ENCODE measurements at regions not wholly inside any gene's neighbourhood (a gene's known extent, or its start where the extent isn't known, plus 50 kb on each side); places are given as distances from the start of the nearest gene placed in this dataset.

GRCh38 chr9:99400184-99400731 is 178.2 kb downstream of the SEC61B start:
- Mint-ChIP-seq H3K4me3 (ENCODE audit: low read depth, unreplicated experiment) (no peak overlapping the region), H3K27me3 (ENCODE audit: unreplicated experiment) (peaks cover 39% of the 10 kb centered on the region), H3K9me3 (ENCODE audit: low read depth, unreplicated experiment) (no peaks in the 10 kb centered on the region), H3K4me1 (ENCODE audit: low read depth, unreplicated experiment) (no peaks in the 10 kb centered on the region), H3K27ac (ENCODE audit: unreplicated experiment) (no peak overlapping the region), H3K36me3 (ENCODE audit: insufficient read depth, unreplicated experiment) (no peaks in the 10 kb centered on the region)
- BruUV-seq (replicated peaks) = no TSS peak
- intact Hi-C loops (cut with micrococcal nuclease; ENCODE audit: unreplicated experiment) = no loop called here
- CTCF ChIA-PET = no interaction called here
- TF ChIP-seq CTCF (IDR thresholded peaks at IDR 0.05; ENCODE audit: unreplicated experiment) = no peak
- DNase-seq = no peak

- Mint-ChIP-seq H3K9me3 (ENCODE audit: low read depth, unreplicated experiment) (no peaks in the 10 kb centered on the region), H3K27me3 (ENCODE audit: unreplicated experiment) (peaks cover 39% of the 10 kb centered on the region), H3K4me3 (ENCODE audit: low read depth, unreplicated experiment) (no peak overlapping the region), H3K4me1 (ENCODE audit: low read depth, unreplicated experiment) (no peaks in the 10 kb centered on the region), H3K36me3 (ENCODE audit: insufficient read depth, unreplicated experiment) (no peaks in the 10 kb centered on the region), H3K27ac (ENCODE audit: unreplicated experiment) (no peak overlapping the region)
- intact Hi-C loops (cut with micrococcal nuclease; ENCODE audit: unreplicated experiment) = no loop called here
- no peak for DNase-seq
- no TSS peak for BruUV-seq (replicated peaks)
- CTCF ChIA-PET = no interaction called here
- TF ChIP-seq CTCF (IDR thresholded peaks at IDR 0.05; ENCODE audit: unreplicated experiment) = no peak
Observed at GRCh38 chr9:99401680-99402504, 179.8 kb downstream of the SEC61B start.

- intact Hi-C loops (cut with micrococcal nuclease; ENCODE audit: unreplicated experiment) = no loop called here
- no peak for TF ChIP-seq CTCF (IDR thresholded peaks at IDR 0.05; ENCODE audit: unreplicated experiment)
- no peak for DNase-seq
- Mint-ChIP-seq H3K4me1 (ENCODE audit: low read depth, unreplicated experiment) (no peaks in the 10 kb centered on the region), H3K9me3 (ENCODE audit: low read depth, unreplicated experiment) (no peaks in the 10 kb centered on the region), H3K4me3 (ENCODE audit: low read depth, unreplicated experiment) (no peak overlapping the region), H3K27ac (ENCODE audit: unreplicated experiment) (no peak overlapping the region), H3K27me3 (ENCODE audit: unreplicated experiment) (peaks cover 39% of the 10 kb centered on the region), H3K36me3 (ENCODE audit: insufficient read depth, unreplicated experiment) (no peaks in the 10 kb centered on the region)
- BruUV-seq (replicated peaks) = no TSS peak
- CTCF ChIA-PET = no interaction called here
Observed at GRCh38 chr9:99403371-99403770, 181.3 kb downstream of the SEC61B start.

GRCh38 chr9:99405359-99405758 is 183.3 kb downstream of the SEC61B start:
- no peak for TF ChIP-seq CTCF (IDR thresholded peaks at IDR 0.05; ENCODE audit: unreplicated experiment)
- peaks cover 39% of the 10 kb centered on the region for H3K27me3 Mint-ChIP-seq (ENCODE audit: unreplicated experiment)
- H3K36me3 Mint-ChIP-seq (ENCODE audit: insufficient read depth, unreplicated experiment) = no peaks in the 10 kb centered on the region
- CTCF ChIA-PET = no interaction called here
- no peaks in the 10 kb centered on the region for H3K4me1 Mint-ChIP-seq (ENCODE audit: low read depth, unreplicated experiment)
- DNase-seq = no peak
- H3K4me3 Mint-ChIP-seq (ENCODE audit: low read depth, unreplicated experiment) = no peak overlapping the region
- no peak overlapping the region for H3K27ac Mint-ChIP-seq (ENCODE audit: unreplicated experiment)
- BruUV-seq (replicated peaks) = no TSS peak
- H3K9me3 Mint-ChIP-seq (ENCODE audit: low read depth, unreplicated experiment) = no peaks in the 10 kb centered on the region
- intact Hi-C loops (cut with micrococcal nuclease; ENCODE audit: unreplicated experiment) = no loop called here
